Stimulated activated CD4-positive, alpha-beta T cell treated with anti-CD3 and anti-CD28 coated beads, Interleukin-1b, Interleukin-23, amount 100 ng/mL, for 4 hours (primary cell): ENCODE measurements at regions not wholly inside any gene's neighbourhood (a gene's known extent, or its start where the extent isn't known, plus 50 kb on each side); places are given as distances from the start of the nearest gene placed in this dataset.
"Not testable (repeated sequence)": the region's sequence is repeated elsewhere in the genome, so short reads cannot be mapped to it uniquely, and the experiment has no call there.

ENCODE experiments used
- DNase-seq, 2 donors: peaks; one replicate each; pipeline ENCODE4 v3.0.0-alpha.2; 2020; ENCODE audit warnings: low read depth in 2 of 2

DNA sequence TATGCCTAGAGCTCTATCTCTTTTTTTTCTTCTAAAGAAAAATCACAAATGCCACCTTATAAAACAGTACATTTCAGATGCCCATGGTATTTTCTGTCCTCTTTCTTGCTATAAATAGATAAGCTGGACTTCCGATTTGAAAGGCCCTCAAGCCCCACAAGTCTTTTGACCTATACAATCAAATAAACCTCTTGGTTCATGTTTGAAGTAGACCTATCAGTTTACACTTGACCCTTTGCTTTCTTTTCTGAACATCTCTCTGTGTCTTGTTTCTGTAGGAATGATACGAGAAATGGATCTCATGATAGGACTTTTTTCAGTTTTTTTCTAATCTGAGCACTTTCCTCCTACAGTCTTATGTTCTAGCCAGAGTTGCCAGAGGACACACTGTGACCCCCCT is 327.2 kb downstream of the SOX9 start:
- DNase-seq: no peak

DNA sequence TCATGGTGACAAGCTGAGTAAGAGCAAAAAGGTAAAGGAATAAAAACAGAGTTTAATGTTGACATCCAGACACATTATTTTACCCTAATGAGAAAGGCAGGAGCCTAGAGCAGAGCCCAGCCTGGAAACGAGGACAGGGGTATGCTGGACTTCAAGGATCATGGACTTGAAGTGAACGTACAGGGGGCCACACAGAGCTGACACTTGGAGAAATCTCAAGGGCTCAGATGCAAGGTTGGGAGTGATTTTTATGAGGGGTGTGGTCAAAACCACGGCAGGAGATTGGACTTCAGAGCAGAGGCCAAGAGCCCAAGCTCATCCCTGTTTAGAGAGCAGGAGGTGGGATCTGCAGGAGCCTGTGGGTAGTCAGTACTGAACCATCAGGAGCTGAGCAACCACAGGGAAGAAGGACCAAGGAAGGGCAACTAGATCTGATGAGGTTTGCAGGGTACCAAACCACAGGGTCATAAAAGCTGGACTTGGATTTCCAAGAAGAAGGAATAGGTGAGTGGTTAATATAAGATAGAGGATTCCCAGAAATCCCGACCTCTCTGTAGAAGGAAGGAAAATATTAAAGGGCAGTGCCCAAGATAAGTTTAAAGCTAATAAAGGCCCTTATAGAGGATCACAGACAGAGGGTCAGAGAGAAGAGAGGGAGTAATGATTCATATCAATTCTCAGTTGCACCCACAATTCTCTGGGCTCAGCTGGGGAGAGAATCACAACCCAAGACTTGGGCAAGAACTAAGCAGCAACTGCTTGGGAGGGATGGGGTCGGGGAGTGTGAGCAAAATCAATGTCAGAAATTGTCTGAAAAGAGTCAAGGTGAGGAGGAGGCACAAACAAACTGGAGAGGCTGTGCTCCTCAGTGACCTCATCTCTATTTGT is 331.7 kb downstream of the SOX9 start:
- DNase-seq: no peak

DNA sequence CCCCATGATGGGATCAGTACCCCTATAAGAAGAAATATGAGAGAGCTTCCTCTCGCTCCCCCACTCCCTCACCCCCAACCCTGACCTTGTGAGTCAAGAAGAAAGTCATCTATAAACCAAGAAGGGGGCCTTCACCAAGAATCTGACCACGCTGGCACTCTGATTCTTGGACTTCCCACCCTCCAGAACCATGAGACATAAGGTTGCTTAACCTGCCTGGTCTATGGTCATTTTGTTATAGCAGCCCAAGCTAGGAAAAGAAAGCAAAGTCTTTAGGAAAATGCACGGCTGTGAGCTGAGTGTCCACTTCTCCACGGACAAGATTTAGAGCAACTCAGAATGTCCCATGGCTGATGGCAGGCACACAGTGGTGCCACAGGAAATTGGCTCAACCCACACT is 333.5 kb downstream of the SOX9 start:
- no peak for DNase-seq

DNA sequence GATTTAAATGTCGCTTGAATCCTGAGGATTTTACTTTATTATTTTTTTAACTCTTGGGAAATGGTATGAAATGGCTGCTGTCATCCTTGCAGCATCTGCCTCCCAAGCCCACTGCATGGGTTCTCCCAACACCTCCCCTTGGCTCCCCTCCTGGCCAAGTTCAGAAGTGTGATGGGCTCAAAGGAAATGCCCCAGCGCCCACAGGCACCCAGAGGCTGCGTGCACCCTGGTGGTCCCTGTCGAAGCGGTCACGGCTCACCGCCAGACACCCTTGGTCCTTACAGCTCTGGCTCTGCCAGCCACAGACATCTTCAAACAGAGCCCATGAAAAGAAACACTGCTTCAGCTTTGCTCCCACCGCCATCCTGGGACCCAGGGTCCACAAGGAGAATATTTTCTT is 334.7 kb downstream of the SOX9 start:
- no peak for DNase-seq

DNA sequence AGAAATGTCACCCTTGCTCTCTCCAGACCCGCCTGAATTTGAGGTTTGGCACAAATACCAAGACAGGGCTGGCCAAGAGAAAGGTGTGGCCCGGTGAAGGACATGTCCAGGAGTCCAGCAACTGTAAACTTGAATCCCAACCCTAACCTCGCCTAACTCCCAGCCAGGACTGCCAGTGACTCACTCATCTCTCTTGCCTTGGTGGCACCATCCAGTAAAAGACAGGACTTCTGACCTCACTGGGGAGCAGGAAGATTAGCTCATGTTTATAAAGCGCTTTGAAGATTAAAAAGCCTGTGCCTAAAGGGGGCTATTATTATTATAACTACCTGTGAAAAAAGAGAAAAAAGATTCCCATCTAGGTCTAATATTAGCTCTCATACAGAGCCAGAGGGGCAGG is 335.3 kb downstream of the SOX9 start:
- no peak for DNase-seq

DNA sequence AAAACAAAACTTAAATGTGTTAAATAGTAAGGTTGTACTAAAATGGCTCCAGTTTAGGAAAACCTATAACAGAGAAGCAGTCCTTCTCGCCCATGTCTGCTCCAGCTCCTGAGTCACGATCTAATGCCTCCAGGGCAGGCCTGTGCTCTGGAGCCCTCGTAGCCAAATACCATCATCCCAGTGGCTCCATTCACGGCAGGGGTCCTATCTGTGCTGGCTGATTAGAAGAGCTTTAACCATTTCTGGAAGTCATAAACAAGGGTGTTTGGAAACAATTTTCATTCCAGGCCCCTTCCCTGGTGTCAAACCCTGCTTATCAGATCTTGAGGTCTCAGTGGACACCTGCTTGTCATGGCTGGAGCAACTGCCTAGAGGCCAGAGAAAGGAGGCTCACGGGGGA is 336.9 kb downstream of the SOX9 start:
- no peak for DNase-seq

DNA sequence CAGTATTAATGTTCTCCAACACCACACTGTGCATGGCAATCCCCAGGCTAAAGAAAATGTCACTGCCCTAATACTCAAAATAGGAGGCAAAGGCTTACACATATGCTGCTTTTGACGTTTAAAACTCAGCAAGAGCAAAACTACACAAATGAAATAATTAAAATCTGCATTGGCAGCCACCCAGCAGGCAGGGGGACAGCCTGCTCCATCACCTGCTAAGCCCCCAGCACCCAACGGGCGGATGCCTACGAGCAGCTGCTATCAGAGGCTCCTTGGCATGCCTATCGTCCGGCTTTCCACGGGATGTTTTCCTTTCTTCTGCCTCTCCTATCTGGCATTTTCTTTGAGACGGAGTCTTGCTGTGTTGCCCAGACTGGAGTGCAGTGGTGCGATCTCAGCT is 337.5 kb downstream of the SOX9 start:
- DNase-seq: no peak

DNA sequence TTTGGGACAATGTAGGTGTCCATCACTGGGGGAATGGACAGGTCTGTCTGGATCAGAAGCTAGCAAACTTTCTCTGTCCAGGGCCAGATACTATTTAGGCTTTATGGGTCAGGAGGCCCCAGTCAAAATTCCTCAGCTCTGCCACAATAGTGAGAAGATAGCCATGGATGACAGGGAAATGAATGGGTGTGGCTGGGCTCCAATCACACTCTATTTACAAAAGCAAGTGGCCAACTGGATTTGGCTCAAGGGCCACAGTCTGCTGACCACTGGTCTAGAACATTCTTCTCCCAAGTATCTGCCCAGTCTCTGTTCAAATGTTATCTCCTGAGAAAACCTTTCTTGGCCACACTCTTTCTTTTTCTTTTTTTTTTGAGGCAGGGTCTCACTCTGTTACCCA is 339.9 kb downstream of the SOX9 start:
- DNase-seq: no peak

DNA sequence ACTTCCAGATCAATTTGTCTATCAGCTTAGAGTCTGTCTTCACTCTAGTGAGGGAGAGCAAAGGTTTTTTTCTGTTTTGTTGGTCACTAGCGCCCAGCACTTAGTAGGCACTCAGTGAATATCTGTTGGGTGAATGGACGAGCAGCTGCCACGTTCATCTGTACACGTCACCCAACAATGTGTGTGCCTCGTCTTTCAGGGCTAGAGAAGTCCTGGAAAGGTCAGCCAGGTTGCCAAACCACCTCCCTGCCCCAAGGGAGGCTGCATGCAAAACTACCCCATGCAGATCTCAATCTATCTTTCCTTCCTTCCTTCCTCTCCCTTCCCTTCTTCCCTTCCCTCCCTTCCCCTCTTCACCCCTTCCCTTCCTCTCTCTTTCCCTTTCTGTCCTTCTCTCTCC is 340.9 kb downstream of the SOX9 start:
- no peak for DNase-seq

DNA sequence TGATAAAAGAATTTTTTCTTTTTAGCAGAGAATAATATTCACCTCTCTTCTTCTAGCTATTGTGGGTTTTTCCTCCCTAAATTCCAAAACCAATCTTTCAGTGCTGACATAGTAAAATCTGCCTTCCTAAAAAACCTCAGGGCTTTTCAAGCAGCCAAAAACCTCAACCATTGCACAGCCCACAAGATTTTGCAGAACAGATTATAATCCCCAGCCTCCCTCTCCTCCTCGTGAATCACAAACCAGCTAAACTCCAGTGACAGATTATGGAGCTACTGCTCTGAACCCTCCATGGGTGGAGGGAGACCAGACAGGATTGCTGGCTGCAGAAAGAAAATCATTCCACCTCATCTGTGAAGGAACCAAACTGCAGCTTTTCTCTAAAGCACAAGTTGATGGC is 341.6 kb downstream of the SOX9 start:
- DNase-seq: no peak

DNA sequence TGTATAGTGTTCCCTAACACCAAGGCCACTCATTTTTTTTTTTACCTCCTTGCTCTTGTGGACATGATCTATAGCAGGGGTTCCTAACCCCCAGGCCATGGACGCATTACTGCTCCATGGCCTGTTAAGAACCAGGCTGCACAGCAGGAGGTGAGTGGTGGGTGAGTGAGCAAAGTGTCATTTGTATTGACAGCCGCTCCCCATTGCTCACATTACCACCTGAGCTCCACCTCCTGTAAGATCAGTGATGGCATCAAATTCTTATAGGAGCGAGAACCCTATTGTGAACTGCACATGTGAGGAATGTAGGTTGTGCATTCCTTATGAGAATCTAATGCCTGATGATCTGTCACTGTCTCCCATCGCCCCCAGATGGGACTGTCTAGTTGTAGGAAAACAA is 342.0 kb downstream of the SOX9 start:
- DNase-seq: no peak

DNA sequence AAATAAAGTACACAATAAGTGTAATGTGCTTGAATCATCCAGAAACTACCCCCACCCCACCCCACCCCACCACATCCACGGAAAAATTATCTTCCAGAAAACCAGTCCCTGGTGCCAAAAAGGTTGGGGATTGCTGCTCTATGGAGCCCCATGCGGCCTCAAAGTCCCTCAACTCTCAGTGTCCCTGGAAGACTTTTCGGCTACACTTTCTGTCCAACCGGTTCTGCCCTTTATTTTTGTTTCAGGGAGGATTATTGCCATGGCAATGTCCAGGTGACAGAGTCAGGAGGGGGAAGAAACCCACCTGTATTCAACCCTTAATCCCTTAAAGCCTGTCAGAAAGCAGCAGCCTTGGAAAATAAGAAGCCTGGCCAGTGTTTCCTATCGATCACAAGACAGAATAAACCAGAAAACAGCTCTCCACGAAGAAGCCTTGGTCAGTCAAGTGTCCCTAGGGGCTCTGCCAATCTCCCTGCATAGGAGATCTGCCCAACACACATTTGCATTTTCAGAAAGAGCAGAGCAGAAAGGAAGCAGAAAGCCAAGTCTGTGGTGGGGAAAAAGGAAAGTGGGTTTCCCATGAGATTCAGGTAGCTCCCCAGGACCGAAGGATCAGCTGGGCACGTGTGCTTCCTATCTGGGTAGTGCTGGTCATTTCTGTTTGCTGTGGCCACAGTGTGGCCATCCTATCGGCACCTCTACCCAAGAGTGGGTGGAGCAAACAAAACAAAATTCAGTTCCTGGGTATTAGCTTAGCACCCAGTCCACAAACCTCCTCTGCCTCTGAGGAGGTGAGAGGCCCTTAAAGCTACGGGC is 342.7 kb downstream of the SOX9 start:
- DNase-seq: no peak

DNA sequence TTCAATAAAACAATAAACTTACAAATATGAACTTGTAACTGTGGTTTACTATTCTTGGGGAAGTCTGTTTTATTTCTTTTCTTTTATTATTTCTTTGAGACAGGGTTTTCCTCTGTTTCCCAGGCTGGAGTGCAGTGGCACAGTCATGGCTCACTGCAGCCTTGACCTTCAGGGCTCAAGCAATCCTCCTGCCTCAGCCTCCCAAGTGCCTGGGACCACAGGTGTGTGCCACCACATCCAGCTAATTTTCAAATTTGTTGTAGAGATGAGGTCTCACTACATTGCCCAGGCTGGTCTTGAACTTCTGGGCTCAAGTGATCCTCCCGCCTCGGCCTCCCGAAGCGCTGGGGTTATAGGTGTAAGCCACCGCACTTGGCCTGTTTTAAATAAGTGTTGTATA is 343.4 kb downstream of the SOX9 start:
- not testable (repeated sequence) for DNase-seq

DNA sequence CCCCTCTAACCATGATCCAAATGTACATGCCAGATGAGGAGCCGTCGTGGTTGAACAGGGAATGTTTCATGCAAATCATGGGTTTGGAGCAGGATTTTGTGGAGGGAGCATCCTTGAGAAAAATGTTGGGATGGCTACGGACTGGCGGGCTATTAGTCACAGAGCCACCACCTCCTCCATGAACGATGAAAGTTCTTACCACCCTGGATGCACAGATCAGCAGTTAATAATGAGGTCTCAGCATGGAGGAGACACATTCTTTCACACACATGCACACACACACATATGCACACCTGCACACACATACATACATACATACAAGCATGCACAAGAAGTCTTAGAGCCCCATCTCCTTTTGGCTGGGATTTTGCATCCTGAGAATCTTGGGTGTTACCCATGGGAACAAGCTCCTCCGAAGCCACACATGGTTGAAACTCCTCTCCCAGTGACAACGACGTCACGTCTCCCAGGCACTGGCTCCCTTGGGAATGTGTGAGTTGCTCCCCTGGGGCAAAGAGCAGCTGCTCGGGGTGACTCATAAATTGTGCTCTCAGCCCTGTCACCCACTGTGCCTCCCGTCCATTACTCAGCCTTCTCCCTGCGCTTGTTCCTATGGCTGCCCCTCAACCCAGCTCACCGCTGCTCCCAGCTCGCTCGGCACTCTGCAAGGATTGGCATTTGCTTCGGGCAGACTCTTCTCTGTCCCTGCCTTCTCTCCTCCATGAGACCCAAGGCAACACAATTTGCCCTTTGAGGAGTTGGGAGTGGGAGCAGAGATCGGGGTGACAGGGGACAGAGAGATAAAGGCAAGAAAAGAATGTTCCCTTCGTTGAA is 344.6 kb downstream of the SOX9 start:
- DNase-seq: no peak

DNA sequence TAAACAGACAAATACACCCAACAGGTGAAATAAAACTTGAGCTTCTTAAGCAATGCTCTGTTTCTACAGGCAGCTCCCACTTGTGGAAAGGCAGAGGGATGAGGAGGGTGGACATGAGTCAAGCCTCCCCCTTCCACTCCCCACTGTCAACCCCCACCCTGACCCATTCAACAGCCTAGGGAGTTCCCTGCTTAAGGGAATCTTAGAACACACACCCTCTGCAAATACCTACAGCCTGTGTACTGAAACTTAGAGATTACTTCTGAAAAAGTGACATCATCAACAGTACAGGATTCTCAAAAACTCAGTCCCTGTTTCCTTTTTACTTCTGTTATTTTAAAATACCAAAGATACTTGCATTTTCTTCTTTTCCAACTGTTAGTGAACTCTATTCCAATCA is 345.4 kb downstream of the SOX9 start:
- DNase-seq: no peak

DNA sequence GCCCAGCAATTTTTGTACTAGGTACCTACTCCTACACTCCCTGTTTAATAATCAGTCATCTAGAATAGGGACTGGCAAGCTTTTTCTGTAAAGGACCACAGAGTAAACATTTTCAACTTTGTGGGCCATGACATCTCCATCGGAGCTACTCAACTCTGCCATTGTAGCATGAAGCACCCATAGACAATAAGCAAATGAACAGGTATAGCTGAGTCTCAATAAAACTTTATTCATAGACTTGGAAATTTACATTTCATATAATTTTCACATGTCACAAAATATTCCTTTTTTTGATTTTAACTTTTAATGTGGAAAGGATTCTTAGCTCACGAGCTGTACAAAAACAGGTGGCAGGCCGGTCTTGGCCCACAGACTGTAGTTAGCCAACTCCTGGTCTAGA is 345.8 kb downstream of the SOX9 start:
- DNase-seq: no peak

DNA sequence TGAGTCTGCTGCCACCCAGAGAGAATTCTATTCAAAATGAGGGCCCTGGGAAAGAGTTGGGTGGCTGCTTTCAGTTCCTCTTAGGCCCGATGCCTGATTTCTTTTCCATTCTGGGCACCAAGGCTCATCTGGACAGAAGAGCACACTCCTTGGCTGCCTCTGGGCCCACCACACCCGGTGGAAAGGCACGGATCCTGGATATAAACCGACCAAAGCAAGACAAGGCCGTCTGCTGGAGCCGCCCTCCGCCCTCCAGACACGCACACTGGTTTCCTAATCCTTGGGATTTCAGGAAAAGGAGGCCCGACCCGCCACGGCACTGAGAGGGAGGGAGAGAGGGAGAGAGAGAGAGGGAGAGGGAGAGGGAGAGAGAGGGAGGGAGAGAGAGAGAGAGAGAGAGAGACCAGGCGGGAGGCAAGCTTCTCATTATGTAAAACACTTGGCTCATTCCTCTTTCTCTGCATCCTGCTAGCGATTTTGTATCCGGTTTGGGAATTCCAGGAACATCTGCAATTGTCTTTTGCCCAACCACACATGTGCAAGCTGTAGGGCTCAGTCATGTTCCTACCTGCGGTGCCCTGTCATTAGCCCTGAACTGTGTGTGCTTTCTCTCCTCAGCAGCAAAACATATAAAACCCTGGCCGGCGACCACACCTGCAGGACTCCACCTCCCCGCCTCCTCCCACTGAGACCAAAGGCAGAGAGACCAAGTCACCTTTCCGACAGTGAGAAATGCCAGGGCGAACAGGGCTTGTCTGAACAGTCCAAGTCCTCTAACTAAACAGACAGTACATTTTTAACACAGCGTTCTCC is 347.2 kb downstream of the SOX9 start:
- no peak for DNase-seq

DNA sequence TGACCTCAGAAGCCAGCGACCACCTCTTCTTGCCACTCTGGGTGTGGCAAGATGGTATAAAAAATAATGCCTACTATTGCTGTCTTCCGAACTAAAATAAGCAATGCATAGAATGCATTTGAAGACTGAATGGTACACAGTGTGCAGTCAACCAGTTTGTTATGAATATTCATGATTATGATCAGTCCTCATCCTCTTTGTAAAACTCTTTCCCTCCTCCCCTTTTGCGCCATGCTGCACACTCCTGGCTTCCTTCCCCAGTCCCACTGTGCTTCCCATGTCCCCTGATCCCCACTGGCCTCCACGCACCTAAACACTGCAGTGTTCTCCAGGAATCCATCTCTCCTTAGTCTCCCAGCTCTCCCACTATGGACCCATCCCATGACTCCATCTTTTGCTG is 348.0 kb downstream of the SOX9 start:
- DNase-seq: no peak

DNA sequence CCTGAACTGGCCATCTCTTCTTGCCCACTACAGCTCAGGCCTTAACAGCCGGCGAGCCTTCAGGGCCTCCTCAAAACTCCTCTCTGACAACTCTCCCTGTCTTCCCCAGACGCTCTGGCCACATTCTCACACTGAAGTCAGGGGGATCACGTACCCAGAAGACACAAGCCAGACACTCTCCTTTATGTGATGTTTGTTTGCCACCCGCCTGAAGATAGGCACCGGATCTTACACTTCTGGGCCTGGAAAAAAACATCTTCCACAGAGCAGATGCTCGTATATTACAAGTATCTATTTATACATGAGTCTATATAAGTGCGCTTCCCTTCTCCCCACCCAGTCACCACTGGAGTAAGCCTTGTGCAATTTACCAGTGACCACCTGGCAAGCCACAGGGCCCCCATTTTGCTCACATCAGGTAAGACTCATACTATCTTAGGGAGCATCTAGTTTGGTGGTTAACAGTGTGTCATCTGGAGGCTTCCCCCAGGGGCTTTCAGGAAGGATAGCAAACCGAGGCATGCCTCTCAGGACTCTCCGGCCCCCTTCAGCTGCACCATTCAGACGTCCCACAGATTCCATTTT is 349.4 kb downstream of the SOX9 start:
- no peak for DNase-seq

DNA sequence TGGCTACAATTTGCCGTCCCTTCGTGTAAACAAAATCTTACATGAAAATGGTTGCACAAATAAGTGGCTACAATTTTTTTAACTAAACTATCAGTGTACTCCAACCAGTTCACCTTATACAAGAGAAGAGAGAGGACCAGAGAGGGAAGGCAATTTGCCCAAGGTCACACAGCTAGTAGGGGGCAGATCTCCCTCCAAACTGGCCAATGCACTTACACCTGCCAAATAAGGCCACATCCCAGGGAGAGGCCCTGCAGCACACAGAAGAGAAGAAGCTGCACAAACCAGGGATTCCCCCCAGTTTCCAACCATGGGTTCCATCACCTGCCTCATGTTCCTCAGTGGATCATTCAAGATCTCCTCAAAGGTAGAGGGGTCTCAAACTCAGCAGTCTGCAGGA is 349.9 kb downstream of the SOX9 start:
- no peak for DNase-seq

DNA sequence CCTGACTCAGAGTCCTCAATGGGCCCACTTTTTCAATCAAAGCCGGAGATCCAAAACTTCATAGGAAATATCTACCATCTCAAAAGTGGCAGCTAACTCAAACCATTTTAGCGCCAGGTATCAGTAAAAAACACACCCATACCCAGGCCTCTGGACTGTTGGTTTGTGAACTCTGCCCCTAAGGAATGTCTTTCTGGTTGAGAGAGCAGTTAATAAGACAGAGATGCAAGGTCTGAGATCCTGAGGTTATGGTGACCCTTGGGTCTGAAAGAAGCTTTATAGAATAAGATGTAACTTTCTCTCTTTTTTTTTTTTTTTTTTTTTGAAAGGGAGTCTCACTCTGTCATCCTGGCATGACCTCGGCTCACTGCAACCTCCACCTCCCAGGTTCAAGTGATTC is 350.5 kb downstream of the SOX9 start:
- no peak for DNase-seq
